T-helper 9 cell (primary cell): ENCODE measurements at regions not wholly inside any gene's neighbourhood (a gene's known extent, or its start where the extent isn't known, plus 50 kb on each side); places are given as distances from the start of the nearest gene placed in this dataset.
"Not testable (repeated sequence)": the region's sequence is repeated elsewhere in the genome, so short reads cannot be mapped to it uniquely, and the experiment has no call there.

Experiments
- DNase-seq: peaks from one replicate; pipeline ENCODE4 v3.0.0-alpha.2; 2020

DNA sequence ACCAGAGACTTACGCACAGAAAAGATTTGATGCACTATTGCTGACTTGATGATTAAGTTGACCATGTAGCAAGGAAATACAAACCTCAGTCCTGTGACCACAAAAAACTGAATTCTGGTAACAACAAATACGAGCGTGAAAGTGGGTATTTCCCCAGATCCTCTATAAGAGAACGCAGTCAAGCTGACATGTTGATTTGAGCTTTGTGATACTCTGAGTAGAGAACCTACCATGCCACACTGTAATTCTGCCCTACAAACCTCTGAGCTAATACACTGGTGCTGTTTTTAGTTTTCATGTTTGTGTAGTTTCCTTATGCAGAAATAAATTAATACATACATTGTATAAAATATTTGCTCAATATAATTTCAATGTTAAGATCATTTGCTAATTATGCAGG lies 565.6 kb upstream of the EPHA5 start:
- DNase-seq = no peak

DNA sequence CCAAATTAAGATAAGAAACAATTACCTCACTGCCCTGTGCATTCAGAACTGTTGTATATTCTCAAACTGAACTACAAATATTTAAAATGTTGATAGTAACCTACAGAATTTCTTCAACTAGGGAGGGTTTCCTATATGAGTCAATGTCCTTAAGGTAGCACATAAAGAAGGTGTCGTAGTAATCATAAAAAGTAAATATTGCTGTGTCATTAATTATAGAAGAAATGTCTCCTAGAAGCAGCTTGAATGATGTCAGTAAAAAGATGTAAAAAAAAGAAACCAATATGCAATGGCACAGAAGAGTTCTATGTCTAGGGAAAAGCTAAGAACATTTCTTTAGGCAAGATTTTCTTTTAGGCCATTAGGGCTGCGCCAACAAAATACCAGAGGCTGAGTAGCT lies 559.6 kb upstream of the EPHA5 start:
- no peak for DNase-seq

DNA sequence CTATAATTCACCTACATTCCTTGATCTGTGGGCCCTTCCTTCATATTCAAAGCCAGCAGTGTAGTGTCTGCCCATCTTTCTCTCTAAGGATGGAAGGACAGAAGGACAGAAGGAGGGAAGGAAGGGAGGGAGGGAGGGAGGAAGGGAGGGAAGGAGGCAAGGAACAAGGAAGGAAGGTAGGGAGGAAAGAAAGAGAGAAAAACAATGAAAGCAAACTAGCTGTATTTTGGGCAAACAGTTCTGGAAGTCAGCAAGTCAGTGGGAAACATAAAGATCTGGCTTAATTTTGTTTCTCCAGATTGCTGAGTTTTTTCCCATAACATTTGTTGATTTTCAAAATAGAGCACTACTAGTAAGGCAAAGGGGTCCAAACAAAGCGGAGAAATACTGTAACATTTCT lies 555.2 kb upstream of the EPHA5 start:
- no peak for DNase-seq

DNA sequence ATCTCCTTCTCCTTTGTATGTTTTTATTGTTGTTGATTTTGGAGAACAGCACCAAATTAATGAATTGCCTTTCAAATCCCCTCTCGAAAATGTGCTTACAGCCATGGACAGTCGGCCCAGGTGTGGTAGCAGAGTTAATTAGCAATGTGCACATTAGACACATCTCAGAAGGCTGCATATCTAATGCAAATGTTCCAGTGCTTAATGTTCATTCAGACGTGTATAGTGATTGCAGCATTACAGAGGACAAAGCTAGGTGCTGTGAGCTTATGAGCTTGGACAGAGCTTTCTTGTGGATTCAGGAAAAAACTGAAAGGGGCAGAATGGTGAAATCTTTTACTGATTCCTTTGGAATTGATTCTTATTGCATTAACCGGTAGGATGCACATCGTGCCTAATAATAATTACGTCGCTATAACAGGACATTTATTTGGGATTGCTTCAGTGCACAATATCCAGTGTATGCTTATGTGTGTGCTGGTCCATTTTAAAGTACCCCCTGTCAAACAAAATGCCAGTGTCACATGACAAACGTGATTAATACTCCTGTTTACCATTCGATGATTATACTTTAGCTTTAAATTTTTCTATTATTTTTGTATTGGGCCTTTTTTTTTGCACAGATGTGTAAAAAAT lies 552.9 kb upstream of the EPHA5 start:
- DNase-seq = no peak

DNA sequence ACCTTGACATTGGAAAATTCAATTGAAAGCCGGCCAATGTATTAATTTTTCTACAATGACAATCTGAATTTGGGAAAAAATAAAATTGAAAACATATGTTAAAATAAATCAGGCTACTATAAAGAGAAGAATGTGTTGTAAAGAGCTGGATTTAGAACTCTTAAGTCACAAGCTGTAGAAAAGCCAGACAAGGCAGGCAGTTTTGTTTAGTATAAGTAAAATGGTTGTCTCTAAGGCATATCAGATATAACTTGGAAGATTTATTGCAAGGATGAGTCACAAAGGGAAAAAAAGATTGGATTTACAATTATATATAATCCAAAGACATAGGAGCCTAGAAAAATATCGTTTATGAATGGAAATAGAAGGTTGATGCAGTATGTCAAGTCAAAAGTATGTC lies 549.1 kb upstream of the EPHA5 start:
- DNase-seq = no peak

DNA sequence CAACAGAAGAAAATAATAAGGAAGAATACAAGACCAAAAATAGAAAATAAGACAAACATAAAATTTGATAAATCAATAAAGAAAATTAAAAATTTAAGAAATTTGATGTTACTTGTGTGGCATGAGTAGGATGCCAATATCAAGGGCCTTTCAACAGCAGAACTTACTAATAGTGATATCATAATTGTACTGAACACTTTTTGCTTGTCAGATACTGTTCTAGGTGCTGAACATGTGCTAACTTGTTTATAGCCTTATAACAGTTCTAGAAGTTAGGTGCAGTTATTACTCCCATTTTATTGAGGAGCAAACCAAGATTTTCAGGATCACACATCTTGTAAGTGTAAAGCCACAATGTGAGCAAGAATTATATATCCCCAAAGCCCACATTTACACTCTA lies 546.0 kb upstream of the EPHA5 start:
- no peak for DNase-seq

DNA sequence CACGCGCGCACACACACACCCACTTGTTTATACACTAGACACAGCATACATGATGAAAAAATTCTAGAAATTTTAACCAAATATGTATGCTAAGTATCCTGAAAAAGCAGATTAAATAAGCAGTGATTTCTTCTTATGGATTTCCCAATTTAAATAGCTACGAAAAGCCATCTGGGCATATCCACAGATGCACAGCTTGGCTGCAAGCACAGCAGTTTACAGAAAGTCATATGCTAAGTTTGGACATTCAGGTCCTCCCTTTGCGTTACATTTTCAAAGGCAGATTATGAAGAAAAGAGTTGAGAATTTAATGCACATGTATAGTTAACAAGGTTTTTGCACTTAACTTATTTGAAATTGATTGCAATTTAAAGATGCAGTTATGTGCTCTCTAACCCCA lies 542.2 kb upstream of the EPHA5 start:
- no peak for DNase-seq

DNA sequence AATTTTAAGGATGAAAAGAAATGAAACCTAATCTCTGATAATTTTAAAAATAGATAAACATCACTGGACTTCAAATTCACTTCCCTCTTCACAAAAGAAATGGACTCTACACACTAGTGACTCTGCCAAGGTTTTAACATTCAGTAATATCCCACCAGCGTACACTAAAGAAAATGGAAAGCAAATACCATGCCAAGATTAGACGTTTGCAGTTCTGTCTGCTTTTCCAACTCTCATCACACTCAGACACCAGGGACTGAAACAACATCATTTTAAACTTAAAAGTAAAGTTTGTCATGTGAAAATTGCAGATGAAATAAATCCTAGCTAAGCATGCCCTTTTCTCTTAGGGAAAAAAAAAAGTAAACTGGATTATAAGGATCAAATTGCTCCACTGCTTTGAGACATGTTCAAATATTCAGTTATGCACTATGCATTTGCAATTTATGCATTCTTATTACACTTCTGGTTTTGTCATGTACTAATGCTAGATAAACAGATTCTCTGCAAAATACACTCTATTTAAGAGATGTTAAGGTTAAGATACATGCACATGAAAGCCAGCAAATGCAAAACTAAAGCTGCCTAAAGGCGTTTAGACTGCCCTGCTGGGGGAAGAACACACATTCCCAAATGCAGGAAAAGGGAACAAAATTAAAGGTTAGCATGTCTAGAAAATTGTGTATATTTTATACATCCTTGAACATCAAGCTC lies 534.4 kb upstream of the EPHA5 start:
- DNase-seq = no peak

DNA sequence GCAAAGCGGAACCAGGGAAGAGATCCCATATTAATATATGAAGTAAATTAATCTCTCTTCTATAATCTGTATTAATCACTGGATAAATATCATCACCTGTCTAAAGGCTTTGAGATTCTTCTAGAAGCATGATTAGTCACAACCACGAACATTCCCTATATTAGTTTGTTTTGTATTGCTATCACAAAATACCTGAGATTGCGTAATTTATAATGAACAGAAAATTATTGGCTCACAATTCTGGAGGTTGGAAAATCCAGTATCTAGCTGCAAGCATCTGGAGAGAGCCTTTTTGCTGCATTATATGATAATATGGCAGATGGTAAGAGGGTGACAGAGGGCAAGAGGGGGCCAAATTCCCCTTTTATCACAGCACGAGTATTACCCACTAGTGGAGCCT lies 532.6 kb upstream of the EPHA5 start:
- DNase-seq = no peak

DNA sequence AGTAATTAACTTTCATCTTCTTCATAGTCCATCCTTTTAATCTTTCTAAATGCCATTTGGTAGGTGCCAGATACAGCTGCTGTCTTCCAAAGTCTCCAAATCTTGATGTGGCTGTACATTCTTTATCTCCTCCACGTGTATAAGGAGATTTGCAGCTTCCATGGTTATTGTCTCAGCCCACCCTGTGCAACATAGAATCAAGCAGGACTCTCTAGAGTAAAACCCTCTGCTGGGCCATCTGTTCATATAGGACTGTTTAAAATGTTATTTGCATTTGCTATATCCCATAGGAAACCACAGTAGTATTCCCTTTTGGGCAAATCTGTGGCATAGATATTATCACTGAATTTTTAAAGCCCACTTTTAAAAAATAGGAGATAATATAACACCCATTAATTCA lies 527.2 kb upstream of the EPHA5 start:
- DNase-seq = no peak

DNA sequence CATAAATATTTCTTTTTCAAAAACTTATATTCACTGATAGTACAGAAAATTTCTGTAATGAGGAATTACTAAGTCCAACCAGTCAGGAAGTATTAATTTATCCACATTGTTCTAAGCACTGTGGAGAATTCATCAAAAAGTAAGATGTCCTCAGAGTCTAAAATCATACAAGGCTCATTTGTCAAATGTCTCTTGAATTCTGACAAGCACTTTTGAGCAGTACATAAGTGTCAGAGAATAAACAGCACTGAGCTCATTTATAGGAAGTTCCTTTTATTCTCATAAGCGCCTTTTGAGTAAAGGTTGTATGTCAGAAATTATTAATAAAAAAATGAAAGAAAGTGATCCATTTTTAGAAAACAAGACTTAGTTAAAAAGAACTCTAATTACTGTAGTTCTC lies 523.2 kb upstream of the EPHA5 start:
- no peak for DNase-seq

DNA sequence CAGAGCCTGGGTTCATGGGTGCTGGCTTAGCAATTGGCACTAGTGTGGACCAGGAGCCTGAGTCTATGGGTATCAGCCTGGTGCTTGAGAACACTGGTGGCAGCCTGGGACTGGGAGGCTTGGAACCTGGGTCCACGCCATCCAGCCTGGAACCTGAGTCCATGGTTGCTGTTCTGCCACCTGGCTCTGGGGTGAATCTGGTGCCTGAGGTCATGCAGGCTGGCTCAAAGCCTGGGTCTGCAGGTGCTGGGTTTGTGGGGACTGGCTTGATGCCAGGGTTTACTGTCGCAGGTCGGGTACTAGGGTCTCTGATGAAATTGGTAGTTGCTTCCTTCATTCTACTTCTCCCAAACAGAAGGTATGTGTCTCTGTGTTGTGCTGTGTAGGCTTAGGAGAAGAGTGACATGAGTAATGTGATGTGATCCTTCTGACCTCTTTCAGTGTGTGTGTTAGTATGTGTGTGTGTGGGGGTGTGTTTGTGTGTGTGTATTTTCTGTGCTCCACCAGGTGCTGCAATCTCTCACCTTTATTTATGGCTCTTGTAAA lies 517.0 kb upstream of the EPHA5 start:
- DNase-seq = no peak

DNA sequence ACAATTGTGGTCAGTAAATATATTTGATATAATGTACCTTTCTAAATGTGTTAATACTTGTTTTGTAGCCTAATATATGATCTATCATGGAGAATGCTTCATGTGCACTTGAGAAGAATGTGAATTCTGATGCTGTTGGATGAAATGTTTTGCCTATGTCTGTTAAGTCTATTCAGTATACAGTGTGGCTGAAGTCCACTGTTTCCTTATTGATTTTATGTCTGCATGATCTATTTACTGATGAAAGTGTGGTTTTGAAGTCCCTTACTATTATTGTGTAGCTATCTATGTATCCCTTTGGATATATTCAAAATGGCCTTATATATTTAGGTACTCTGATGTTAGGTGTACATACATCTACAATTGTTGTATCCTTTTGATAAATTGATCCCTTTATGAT lies 515.8 kb upstream of the EPHA5 start:
- DNase-seq = no peak

DNA sequence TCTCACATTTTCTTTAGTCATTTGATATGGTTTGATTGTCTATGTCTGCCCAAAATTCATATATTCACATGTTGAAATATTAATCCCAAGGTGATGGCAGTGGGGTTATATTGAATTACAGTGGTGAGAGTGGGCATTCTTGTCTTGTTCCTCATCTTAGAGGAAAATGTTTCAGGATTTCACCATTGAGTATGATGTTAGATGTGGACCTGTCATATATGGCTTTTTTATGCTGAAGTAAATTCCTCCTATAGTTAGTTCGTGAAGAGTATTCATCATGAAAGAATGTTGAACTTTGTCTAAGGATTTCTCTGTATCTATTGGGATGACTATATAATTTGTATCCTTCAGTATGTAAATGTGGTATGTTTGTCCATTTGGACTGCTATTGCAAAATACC lies 512.3 kb upstream of the EPHA5 start:
- DNase-seq = no peak

DNA sequence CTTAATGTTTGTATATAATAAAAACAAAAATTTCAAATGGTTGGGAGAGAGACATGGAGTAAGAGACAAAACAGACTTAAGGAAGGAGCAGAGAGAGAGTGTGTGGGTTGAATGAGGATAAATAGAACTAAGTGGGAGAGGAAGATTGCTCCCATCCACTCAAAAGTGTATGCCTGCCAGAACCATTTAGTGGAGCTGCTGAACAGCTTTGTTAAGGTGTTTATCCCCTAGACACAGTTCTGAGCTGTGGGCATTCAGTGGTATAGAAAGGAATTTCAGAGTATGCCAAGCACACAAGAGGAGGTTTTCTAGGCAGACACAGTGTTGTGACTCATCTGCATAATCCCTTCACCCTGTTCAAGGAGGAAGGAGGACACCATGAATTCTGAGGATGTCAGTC lies 508.6 kb upstream of the EPHA5 start:
- DNase-seq = no peak

DNA sequence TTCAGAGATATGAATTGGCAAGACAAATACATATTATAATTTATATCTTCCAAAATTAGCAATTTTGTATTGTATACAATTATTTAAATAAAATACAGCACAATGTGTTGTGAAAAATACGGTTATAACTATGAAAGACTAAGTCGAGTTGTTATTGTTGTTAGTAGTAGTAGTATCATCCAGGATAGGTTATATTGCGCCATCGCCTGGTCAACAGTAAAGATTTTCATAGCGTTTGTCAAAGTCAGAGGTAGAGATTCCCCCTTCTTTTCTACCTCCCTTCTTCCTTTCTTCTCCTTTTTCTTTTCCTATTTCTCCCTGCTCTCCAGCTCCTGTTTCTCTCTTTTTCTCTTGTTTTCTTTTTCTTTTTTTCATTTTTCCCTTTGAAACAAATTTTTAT lies 499.1 kb upstream of the EPHA5 start:
- no peak for DNase-seq

DNA sequence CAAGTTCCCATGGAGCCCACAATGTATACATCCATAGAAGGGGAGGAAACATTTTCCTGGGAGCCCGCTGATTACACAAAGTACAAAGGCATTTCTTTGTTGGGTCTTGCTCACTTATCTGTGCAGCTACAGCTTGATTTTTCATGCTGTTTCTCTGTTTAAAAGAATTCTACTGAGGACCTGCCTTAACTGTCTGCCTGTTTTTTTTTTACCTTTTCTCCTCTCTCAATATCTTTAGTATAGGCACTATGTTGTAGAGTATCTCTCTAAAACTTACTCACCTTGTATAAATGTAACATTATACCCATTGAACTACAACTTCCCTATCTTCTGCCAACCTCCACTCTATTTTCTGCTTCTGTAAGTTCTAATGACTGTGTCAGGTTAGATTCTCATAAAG lies 494.6 kb upstream of the EPHA5 start:
- no peak for DNase-seq

DNA sequence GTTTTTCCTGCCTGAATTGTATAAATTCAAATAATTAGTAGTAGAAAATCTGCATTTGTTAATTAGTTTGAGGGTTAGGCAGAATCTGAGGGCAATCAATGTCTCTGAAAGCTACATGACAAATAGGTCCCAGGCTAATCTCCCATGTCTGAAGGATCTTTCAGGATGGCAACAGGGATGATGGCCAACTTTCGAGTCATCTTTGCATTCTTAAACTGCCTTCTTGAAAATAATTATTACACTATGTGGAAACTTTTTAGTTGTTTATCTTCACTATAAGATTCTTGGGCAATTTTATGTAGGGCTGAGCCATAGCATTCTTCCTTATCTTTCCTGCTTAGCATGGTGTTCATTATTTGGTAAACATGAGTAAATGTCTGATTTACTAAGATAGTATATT lies 490.3 kb upstream of the EPHA5 start:
- DNase-seq = no peak

DNA sequence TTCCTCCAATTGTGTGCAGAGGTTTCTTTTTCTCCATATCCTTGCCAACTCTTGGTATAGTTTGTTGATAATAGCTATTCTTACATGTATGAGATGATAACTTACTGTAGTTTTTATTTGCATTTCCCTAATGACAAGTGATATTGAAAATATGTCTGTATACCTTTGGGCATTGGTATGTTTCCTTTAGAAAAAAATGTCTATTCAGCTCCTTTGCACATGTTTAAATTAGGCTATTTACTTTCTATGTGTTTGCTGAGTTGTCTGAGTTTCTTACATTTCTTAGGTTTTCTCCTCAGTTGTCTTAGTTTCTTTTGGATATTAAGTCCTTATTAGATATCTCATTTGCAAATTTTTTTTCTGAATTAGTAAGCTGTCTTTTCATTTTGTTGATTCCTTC lies 487.3 kb upstream of the EPHA5 start:
- no peak for DNase-seq

DNA sequence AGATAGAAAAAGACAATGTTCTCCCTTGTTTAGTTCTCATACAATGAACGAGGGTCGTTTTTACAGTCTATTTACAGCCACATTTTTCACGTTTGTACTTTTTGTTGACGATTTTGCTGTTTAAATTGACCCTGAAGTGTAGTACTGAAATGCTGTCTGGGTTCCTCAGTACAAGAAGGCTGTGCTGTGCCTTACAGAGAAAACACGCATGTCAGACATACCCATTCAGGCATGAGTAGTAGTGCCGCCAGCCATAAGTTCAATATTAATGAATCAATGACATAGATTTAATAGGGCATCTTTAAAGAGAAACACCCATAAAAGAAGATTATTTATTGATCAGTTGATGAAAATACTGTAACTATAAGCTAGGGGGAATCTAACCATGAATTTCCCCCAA lies 459.8 kb upstream of the EPHA5 start:
- no peak for DNase-seq

DNA sequence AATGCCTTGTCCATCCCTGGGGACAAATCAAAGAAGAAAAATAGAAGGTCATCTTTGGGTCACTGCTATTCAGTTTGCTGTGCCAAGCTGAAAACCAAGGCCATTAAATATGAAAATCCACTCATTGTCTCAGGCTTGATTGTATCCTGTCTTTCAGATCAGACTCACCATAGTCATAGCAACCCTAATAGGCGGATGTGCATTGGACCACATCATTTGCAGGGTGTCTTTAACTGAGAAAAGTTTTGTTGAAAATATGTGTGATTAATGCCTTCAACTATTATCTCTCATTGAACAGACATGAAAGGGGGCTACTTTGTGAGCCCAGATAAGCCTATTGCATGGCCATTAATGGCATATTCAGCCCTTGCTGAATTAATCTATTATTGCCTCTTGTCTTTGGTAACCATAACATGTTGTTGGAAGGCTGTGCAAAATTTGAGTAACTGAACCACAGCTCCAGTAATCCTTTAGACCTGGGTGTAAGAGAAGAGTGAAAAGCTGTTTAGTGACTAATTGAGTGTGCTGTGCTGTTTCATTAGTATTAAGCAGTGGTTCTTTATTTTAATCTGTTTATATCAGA lies 453.6 kb upstream of the EPHA5 start:
- DNase-seq = no peak

DNA sequence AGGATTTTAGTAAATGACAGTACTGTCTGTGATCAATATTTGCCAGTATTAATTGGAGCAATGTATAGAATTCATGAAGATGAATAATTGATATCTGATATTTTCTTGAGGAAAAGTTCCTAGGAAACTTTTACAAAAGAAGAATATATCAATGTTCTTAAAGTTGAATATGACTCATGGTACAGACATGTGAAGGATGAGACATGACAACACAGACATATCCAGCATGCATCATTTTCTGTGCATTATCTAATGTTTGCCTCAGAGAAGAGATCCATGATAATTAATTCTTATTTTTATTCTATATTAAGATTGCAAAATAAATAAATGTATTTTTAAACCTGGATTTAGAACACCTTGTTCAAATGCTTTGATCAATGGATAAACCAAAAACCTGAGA lies 452.9 kb upstream of the EPHA5 start:
- no peak for DNase-seq

DNA sequence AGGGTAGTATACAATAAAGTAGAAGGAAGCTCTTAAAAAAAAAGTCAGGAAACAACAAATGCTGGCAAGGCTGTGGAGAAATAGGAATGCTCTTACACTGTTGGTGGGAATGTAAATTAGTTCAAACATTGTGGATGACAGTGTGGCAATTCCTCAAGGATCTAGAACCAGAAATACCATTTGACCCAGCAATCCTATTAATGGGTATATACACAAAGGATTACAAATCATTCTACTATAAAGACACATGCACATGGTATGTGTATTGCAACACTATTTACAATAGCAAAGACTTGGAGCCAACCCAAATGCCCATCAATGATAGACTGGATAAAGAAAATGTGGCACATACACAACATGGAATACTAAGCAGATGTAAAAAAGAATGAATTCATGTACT lies 444.9 kb upstream of the EPHA5 start:
- DNase-seq = not testable (repeated sequence)

DNA sequence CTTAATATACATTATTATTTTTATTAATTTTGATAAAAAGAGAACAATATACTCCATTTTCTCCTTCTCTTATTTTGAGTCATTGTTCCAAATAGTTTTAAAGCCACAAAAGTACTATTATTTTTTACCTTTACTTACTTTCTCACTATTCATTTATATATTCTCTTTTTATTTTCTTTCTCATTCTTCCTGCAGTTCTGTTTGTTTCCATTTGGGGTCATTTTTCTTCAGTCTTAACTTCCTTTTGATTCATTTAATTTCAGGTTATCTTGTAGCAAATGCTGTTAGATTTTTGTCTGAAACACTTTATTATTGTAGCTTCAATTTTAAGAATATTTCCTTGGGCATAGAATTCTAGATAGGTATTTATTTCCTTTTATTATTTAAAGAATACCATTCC lies 438.6 kb upstream of the EPHA5 start:
- DNase-seq = no peak

DNA sequence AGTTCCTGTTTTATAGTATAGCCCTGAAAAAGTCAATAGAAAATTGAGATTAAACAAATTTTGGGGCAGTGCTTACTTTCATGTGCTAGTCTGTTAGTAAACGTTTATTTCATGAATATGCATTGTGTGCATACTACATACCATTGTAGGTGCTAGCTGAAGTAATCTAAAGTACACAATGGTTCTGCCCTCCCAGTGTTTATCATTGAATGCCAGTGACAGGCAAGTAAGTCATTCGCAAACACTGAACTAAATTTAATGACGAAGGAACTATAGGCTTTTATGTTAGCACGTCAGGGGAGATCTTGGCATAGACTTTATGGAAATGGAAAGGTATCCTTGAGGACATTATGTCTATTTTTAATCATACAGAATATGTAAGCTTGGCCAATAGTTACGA lies 426.9 kb upstream of the EPHA5 start:
- no peak for DNase-seq
